ENCODE measurements at regions not wholly inside any gene's neighbourhood (a gene's known extent, or its start where the extent isn't known, plus 50 kb on each side); places are given as distances from the start of the nearest gene placed in this dataset.

GRCh38 chr12:127268213-127268612 lies 998.8 kb upstream of the TMEM132C start:
- 70 to 83% (median 80%) methylated on average over 8 of the region's 8 CpGs for WGBS, 5 donors
- no peaks in the 10 kb centered on the region for H3K36me3 ChIP-seq
- H3K4me1 ChIP-seq = no peaks in the 10 kb centered on the region
- no peak for DNase-seq
- TF ChIP-seq EP300 (IDR thresholded peaks at IDR 0.05) (no peak), CTCF (IDR thresholded peaks at IDR 0.05) (no peak), POLR2AphosphoS5 (IDR thresholded peaks at IDR 0.05) (no peak), POLR2A (IDR thresholded peaks at IDR 0.05) (no peak)
- H3K27ac ChIP-seq = no peak overlapping the region
- no peaks in the 10 kb centered on the region for H3K27me3 ChIP-seq
- H3K4me3 ChIP-seq = no peak overlapping the region
- intact Hi-C loops (cut with DNase I; ENCODE audit: low total_unique reads) = no loop called here
- H3K9me3 ChIP-seq = peaks cover 0 to 7% (median 0%) of the 10 kb centered on the region in 4 donors

- no peaks in the 10 kb centered on the region for H3K36me3 ChIP-seq
- 70 to 77% (median 73%) methylated on average over 6 of the region's 6 CpGs for WGBS, 5 donors
- no peak for DNase-seq
- peaks cover 0 to 1% (median 0%) of the 10 kb centered on the region in 4 donors for H3K9me3 ChIP-seq
- no peaks in the 10 kb centered on the region for H3K27me3 ChIP-seq
- H3K4me1 ChIP-seq = no peaks in the 10 kb centered on the region
- intact Hi-C loops (cut with DNase I; ENCODE audit: low total_unique reads) = no loop called here
- no peak overlapping the region for H3K27ac ChIP-seq
- no peak overlapping the region for H3K4me3 ChIP-seq
- no peak for TF ChIP-seq POLR2A (IDR thresholded peaks at IDR 0.05)
- no peak for TF ChIP-seq EP300 (IDR thresholded peaks at IDR 0.05)
- no peak for TF ChIP-seq POLR2AphosphoS5 (IDR thresholded peaks at IDR 0.05)
- no peak for TF ChIP-seq CTCF (IDR thresholded peaks at IDR 0.05)
Observed at GRCh38 chr12:127268706-127269425, 998.1 kb upstream of the TMEM132C start.

- Histone ChIP-seq H3K27ac (no peak overlapping the region), H3K36me3 (no peaks in the 10 kb centered on the region), H3K4me3 (no peak overlapping the region), H3K27me3 (no peaks in the 10 kb centered on the region), H3K9me3 (no peaks in the 10 kb centered on the region), H3K4me1 (no peaks in the 10 kb centered on the region)
- 75 to 79% (median 76%) methylated on average over 3 of the region's 3 CpGs for WGBS, 5 donors
- intact Hi-C loops (cut with DNase I; ENCODE audit: low total_unique reads) = no loop called here
- DNase-seq = no peak
- no peak for TF ChIP-seq POLR2A (IDR thresholded peaks at IDR 0.05)
- TF ChIP-seq CTCF (IDR thresholded peaks at IDR 0.05) = no peak
- no peak for TF ChIP-seq EP300 (IDR thresholded peaks at IDR 0.05)
- TF ChIP-seq POLR2AphosphoS5 (IDR thresholded peaks at IDR 0.05) = no peak
Observed at GRCh38 chr12:127270193-127270592, 996.8 kb upstream of the TMEM132C start.

- Histone ChIP-seq H3K4me1 (no peaks in the 10 kb centered on the region), H3K4me3 (no peak overlapping the region), H3K27me3 (no peaks in the 10 kb centered on the region), H3K27ac (no peak overlapping the region), H3K9me3 (no peaks in the 10 kb centered on the region), H3K36me3 (no peaks in the 10 kb centered on the region)
- no peak for TF ChIP-seq POLR2A (IDR thresholded peaks at IDR 0.05)
- WGBS, 5 donors = 90 to 94% (median 92%) methylated on average over 10 of the region's 10 CpGs
- intact Hi-C loops (cut with DNase I; ENCODE audit: low total_unique reads) = no loop called here
- no peak for DNase-seq
Observed at GRCh38 chr12:127271776-127272175, 995.2 kb upstream of the TMEM132C start.

- 77 to 94% (median 88%) methylated on average over 2 of the region's 2 CpGs for WGBS, 5 donors
- TF ChIP-seq CTCF (IDR thresholded peaks at IDR 0.05) = no peak
- no peak for TF ChIP-seq EP300 (IDR thresholded peaks at IDR 0.05)
- TF ChIP-seq POLR2A (IDR thresholded peaks at IDR 0.05) = no peak
- TF ChIP-seq POLR2AphosphoS5 (IDR thresholded peaks at IDR 0.05) = no peak
Observed at GRCh38 chr12:127272864-127273263, 994.1 kb upstream of the TMEM132C start.

More at GRCh38 chr12:127272864-127273263, 994.1 kb upstream of the TMEM132C start:
- Histone ChIP-seq H3K27ac (no peak overlapping the region), H3K4me3 (no peak overlapping the region), H3K36me3 (no peaks in the 10 kb centered on the region), H3K9me3 (no peaks in the 10 kb centered on the region), H3K27me3 (no peaks in the 10 kb centered on the region), H3K4me1 (no peaks in the 10 kb centered on the region)
- DNase-seq = no peak
- intact Hi-C loops (cut with DNase I; ENCODE audit: low total_unique reads) = no loop called here

Data from stomach (tissue), 8 donors.